ENCODE measurements at regions not wholly inside any gene's neighbourhood (a gene's known extent, or its start where the extent isn't known, plus 50 kb on each side); places are given as distances from the start of the nearest gene placed in this dataset.

GRCh38 chr9:17936365-17936764, 357.5 kb downstream of the SH3GL2 start:
- H3K27ac ChIP-seq (ENCODE audit: low read depth, low read length): no peak overlapping the region
- H3K27me3 ChIP-seq (ENCODE audit: low read length): no peaks in the 10 kb centered on the region
- no peaks in the 10 kb centered on the region for H3K36me3 ChIP-seq (ENCODE audit: low read length)
- no peaks in the 10 kb centered on the region for H3K79me2 ChIP-seq (ENCODE audit: insufficient read depth, low read length)
- H4K20me1 ChIP-seq (ENCODE audit: low read depth, low read length): no peaks in the 10 kb centered on the region
- no peak overlapping the region for H2AFZ ChIP-seq (ENCODE audit: low read depth, low read length, severe bottlenecking)
- H3K4me2 ChIP-seq (ENCODE audit: low read depth, low read length, poor library complexity, severe bottlenecking): no peak overlapping the region
- no peak overlapping the region for H3K4me3 ChIP-seq (ENCODE audit: insufficient read depth, low read length, poor library complexity, severe bottlenecking)
- no peaks in the 10 kb centered on the region for H3K9me3 ChIP-seq (ENCODE audit: insufficient read depth, low read length)
- no peaks in the 10 kb centered on the region for H3F3A ChIP-seq (ENCODE audit: insufficient read depth)
- no peak for TF ChIP-seq EZH2phosphoT487 (conservative IDR thresholded peaks at IDR 0.05; ENCODE audit: low read length)
- no peak for TF ChIP-seq CTCF (IDR thresholded peaks at IDR 0.05; ENCODE audit: insufficient read depth, low read length, poor library complexity, severe bottlenecking)
- H3K9ac ChIP-seq (ENCODE audit: low read length): no peak overlapping the region
- no peaks in the 10 kb centered on the region for H3K9me2 ChIP-seq (replicated peaks; ENCODE audit: insufficient read depth, low read length)

- H3K4me2 ChIP-seq (ENCODE audit: low read depth, low read length, poor library complexity, severe bottlenecking): no peak overlapping the region
- H3K27ac ChIP-seq (ENCODE audit: low read depth, low read length): no peak overlapping the region
- no peaks in the 10 kb centered on the region for H3K27me3 ChIP-seq (ENCODE audit: low read length)
- no peak overlapping the region for H2AFZ ChIP-seq (ENCODE audit: low read depth, low read length, severe bottlenecking)
- H3K36me3 ChIP-seq (ENCODE audit: low read length): no peaks in the 10 kb centered on the region
- no peaks in the 10 kb centered on the region for H4K20me1 ChIP-seq (ENCODE audit: low read depth, low read length)
- TF ChIP-seq CTCF (IDR thresholded peaks at IDR 0.05; ENCODE audit: insufficient read depth, low read length, poor library complexity, severe bottlenecking) (no peak), EZH2phosphoT487 (conservative IDR thresholded peaks at IDR 0.05; ENCODE audit: low read length) (no peak)
- H3K9me3 ChIP-seq (ENCODE audit: insufficient read depth, low read length): no peaks in the 10 kb centered on the region
- no peaks in the 10 kb centered on the region for H3K9me2 ChIP-seq (replicated peaks; ENCODE audit: insufficient read depth, low read length)
- H3K4me3 ChIP-seq (ENCODE audit: insufficient read depth, low read length, poor library complexity, severe bottlenecking): no peak overlapping the region
- no peak overlapping the region for H3K9ac ChIP-seq (ENCODE audit: low read length)
- no peaks in the 10 kb centered on the region for H3F3A ChIP-seq (ENCODE audit: insufficient read depth)
- H3K79me2 ChIP-seq (ENCODE audit: insufficient read depth, low read length): no peaks in the 10 kb centered on the region
Observed at GRCh38 chr9:17938035-17938655, 359.3 kb downstream of the SH3GL2 start.

DNA sequence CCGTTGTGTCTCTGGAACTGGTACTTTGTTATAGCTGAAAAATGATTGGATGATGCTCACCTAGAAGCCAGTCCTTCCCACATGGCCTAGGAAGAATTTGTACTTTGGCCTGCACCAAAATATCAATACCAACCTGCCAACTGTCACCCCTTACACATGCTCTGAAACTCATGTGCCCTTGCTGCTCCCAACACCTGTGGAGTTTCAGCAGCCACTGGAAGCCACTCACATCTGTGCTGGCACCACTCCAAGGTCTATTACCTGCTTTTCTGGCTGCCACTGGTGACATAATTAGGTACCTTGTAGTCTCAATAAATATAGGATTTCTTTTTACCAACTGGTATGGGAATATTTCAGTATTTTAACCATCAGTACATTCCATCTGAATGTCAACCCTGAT, 363.6 kb downstream of the SH3GL2 start:
- H2AFZ ChIP-seq (ENCODE audit: low read depth, low read length, severe bottlenecking): no peak overlapping the region
- no peak overlapping the region for H3K4me3 ChIP-seq (ENCODE audit: insufficient read depth, low read length, poor library complexity, severe bottlenecking)
- H3K27ac ChIP-seq (ENCODE audit: low read depth, low read length): no peak overlapping the region
- no peaks in the 10 kb centered on the region for H3K9me3 ChIP-seq (ENCODE audit: insufficient read depth, low read length)
- no peaks in the 10 kb centered on the region for H3K27me3 ChIP-seq (ENCODE audit: low read length)
- H3K9me2 ChIP-seq (replicated peaks; ENCODE audit: insufficient read depth, low read length): no peaks in the 10 kb centered on the region
- no peak for TF ChIP-seq CTCF (IDR thresholded peaks at IDR 0.05; ENCODE audit: insufficient read depth, low read length, poor library complexity, severe bottlenecking)
- no peak for TF ChIP-seq EZH2phosphoT487 (conservative IDR thresholded peaks at IDR 0.05; ENCODE audit: low read length)
- H3K36me3 ChIP-seq (ENCODE audit: low read length): no peaks in the 10 kb centered on the region
- no peaks in the 10 kb centered on the region for H4K20me1 ChIP-seq (ENCODE audit: low read depth, low read length)
- no peaks in the 10 kb centered on the region for H3K79me2 ChIP-seq (ENCODE audit: insufficient read depth, low read length)
- H3K9ac ChIP-seq (ENCODE audit: low read length): no peak overlapping the region
- no peak overlapping the region for H3K4me2 ChIP-seq (ENCODE audit: low read depth, low read length, poor library complexity, severe bottlenecking)
- no peaks in the 10 kb centered on the region for H3F3A ChIP-seq (ENCODE audit: insufficient read depth)

Data from SU-DHL-6 (cell line).